Coronary artery (tissue), 2 donors: ENCODE measurements at regions not wholly inside any gene's neighbourhood (a gene's known extent, or its start where the extent isn't known, plus 50 kb on each side); places are given as distances from the start of the nearest gene placed in this dataset.
A peak's percentile ranks its signal among the peaks of the same experiment; 100 is the strongest.

Experiments
- DNase-seq: peaks from one replicate; pipeline ENCODE4 v3.0.0-alpha.2; 2017; ENCODE audit warnings: low spot score
- H3K27ac ChIP-seq, 2 donors: fragments of 200-600 bp; sonication (generic); one replicate each; pipeline ENCODE4 v1.5.1; 2016 to 2019
- H3K4me3 ChIP-seq: fragments of 200-600 bp; sonication (generic); 2 replicates; pipeline ENCODE4 v1.5.1; 2016; ENCODE audit warnings: mild to moderate bottlenecking, moderate library complexity
- CTCF ChIP-seq: fragments of 200-600 bp; sonication (generic); IDR thresholded peaks from one replicate; pipeline ENCODE4 v1.5.1; 2019; ENCODE audit warnings: antibody characterized with exemption

DNA sequence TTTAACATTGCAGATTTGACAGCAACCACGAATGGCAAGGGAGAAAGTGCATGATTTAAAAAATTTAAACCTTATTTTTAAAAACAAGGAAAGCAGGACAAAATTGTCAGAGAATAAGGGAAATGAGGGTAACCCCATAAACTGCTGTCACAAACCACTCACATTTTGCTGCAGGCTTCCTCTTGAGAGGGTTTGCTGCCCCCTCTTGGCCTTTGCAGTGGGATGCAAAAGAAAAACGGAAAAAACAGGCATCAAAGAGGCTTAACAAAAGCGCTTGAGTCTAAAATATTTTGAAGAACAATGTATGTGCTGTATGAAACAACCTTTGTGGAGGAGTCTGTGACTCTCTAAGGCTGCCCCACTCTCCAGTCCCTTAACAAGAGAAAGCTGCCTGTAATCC, 91.6 kb downstream of the TMX3 start:
- Histone ChIP-seq H3K27ac (no peak overlapping the region), H3K4me3 (no peak overlapping the region)
- DNase-seq: no peak
- peak; percentile 74 for TF ChIP-seq CTCF

DNA sequence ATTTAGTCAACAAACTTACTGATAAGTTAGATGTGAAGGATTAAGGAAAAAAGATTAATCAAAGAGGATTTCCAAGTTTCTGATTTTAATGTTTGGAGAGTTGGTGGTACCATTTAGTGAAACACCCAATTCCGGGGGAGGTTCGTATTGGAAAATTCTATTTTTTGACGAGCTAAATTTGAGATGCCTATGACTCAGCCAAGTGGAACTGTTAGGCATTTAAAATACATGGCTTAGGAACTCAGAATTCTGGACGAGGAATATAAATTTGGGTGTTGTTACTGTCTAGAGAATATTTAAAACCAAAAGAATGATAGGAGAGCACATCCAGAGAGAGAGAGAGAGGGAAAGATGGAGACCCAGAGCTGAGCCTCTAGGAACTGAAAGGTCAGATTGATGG, 103.6 kb downstream of the TMX3 start:
- no peak for TF ChIP-seq CTCF
- Histone ChIP-seq H3K27ac (peak overlapping the region; percentile 48 to 64), H3K4me3 (no peak overlapping the region)
- no peak for DNase-seq

GRCh38 chr18:68608851-68609490, 105.9 kb downstream of the TMX3 start:
- DNase-seq: no peak
- no peak overlapping the region for H3K4me3 ChIP-seq
- no peak for TF ChIP-seq CTCF
- H3K27ac ChIP-seq: no peak overlapping the region

DNA sequence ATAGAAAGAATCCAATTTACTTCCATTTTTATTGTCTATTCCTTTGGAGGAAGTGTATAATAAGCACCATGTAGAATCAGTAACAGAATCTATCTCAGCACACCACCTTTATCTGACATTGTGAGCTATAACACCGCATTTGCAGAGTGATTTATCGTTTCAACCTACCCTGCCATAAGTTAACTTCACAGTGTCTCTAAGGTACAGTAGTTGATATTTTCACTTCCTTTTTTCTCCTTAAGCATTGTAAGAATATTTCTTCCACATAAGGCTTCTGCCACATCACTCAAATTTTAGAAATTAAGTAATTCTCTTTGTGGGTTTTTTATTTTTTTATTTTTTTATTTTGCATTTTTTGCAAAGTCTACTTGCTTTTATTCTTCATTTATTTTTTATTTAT, 107.1 kb downstream of the TMX3 start:
- Histone ChIP-seq H3K27ac (no peak overlapping the region), H3K4me3 (no peak overlapping the region)
- no peak for TF ChIP-seq CTCF
- DNase-seq: no peak

DNA sequence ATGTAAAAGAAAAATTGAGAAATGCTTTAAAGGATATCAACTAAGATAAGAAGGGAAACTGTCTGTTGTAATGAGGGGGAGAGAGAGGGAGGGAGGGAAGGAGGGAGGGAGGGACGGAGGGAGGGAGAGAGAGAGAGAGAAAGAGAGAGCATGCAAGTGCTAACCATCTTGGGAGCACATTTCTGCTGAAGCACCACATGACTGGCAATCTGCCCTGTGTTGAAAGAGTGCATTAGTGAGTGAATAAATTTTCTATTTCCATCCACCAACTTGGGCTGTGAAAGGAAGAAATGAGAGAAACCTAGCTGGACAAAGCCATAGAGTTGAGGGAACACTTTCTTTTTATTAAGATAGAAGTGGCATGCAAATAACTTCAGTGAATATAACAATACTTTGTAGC, 110.7 kb downstream of the TMX3 start:
- H3K4me3 ChIP-seq: no peak overlapping the region
- no peak overlapping the region for H3K27ac ChIP-seq
- TF ChIP-seq CTCF: no peak
- DNase-seq: no peak

- Histone ChIP-seq H3K27ac (no peak overlapping the region), H3K4me3 (no peak overlapping the region)
- no peak for DNase-seq
- TF ChIP-seq CTCF: no peak
Observed at GRCh38 chr18:68596016-68596415, 118.9 kb downstream of the TMX3 start.

- Histone ChIP-seq H3K4me3 (no peak overlapping the region), H3K27ac (no peak overlapping the region)
- no peak for DNase-seq
- TF ChIP-seq CTCF: no peak
Observed at GRCh38 chr18:68588169-68588568, 126.7 kb downstream of the TMX3 start.
